H1 (cell line): ENCODE measurements at regions not wholly inside any gene's neighbourhood (a gene's known extent, or its start where the extent isn't known, plus 50 kb on each side); places are given as distances from the start of the nearest gene placed in this dataset.

Experiments
- CTCF ChIA-PET: fragments of 300-600 bp; sonication (Branson Sonifier 250); formaldehyde crosslinking; loops from one replicate; lab custom pipeline; 2021; ENCODE audit not compliant: partially characterized antibody; lab: Charles Lee
- POLR2A ChIA-PET: fragments of 300-600 bp; sonication (Branson Sonifier 250); formaldehyde crosslinking; loops from one replicate; lab custom pipeline; 2021; ENCODE audit warnings: inconsistent platforms; ENCODE audit not compliant: partially characterized antibody; lab: Charles Lee
- DNase-seq, 2 experiments: peaks; one replicate each; pipeline versions ENCODE4 v3.0.0 to v3.0.0-alpha.2; 2010 to 2022; ENCODE audit warnings: low spot score in 2 of 2, low read depth in 1 of 2, mixed read lengths in 1 of 2
- FAIRE-seq: peaks from 2 replicates; lab custom pipeline; 2011; peaks lifted over from hg19 to GRCh38; lab: Jason Lieb, UNC
- H2AFZ ChIP-seq: 2 replicates; pipeline ENCODE4 v1.8.1; 2012; ENCODE audit warnings: low read length, inconsistent platforms
- H2AK5ac ChIP-seq: 2 replicates; pipeline ENCODE4 v1.6.1; 2013; ENCODE audit warnings: low read depth, low read length
- H2BK120ac ChIP-seq: replicated peaks from 2 replicates; pipeline ENCODE3; 2013; ENCODE audit warnings: low read depth, low read length, inconsistent platforms
- H2BK12ac ChIP-seq: 2 replicates; pipeline ENCODE4 v1.6.1; 2013; ENCODE audit warnings: low read depth, low read length
- H2BK15ac ChIP-seq: 2 replicates; pipeline ENCODE4 v1.6.1; 2013; ENCODE audit warnings: low read length
- H2BK20ac ChIP-seq: 2 replicates; pipeline ENCODE4 v1.6.1; 2013; ENCODE audit warnings: low read length
- H2BK5ac ChIP-seq: 2 replicates; pipeline ENCODE4 v1.6.1; 2013; ENCODE audit warnings: low read depth, low read length
- H3K14ac ChIP-seq: 2 replicates; pipeline ENCODE4 v1.6.1; 2013; ENCODE audit warnings: inconsistent platforms; ENCODE audit not compliant: insufficient read length
- H3K18ac ChIP-seq: 2 replicates; pipeline ENCODE4 v1.6.1; 2013; ENCODE audit warnings: low read length; ENCODE audit errors: extremely low read depth
- H3K23ac ChIP-seq: 2 replicates; pipeline ENCODE4 v1.6.1; 2013; ENCODE audit warnings: inconsistent platforms; ENCODE audit not compliant: insufficient read length
- H3K23me2 ChIP-seq: 2 replicates; pipeline ENCODE4 v1.6.1; 2013; ENCODE audit warnings: low read depth, low read length
- H3K27ac ChIP-seq: 2 replicates; pipeline ENCODE4 v1.6.1; 2011; ENCODE audit warnings: low read depth, low read length, inconsistent platforms
- H3K27me3 ChIP-seq, 4 experiments: replicated peaks in 1 of 4; 1 replicate in 1 of 4; 2 replicates in 3 of 4; pipeline versions ENCODE4 v1.6.1 to v1.8.1; 2011 to 2013; ENCODE audit warnings: low read length in 3 of 4, mild to moderate bottlenecking in 3 of 4, inconsistent platforms in 2 of 4, mixed read lengths in 2 of 4, moderate library complexity in 1 of 4; ENCODE audit not compliant: control insufficient read depth in 3 of 4, insufficient read depth in 3 of 4; ENCODE audit errors: extremely low read depth in 1 of 4
- H3K36me3 ChIP-seq, 4 experiments: 2 replicates each; pipeline versions ENCODE4 v1.6.1 to v1.8.1; 2011 to 2013; ENCODE audit warnings: mild to moderate bottlenecking in 4 of 4, low read length in 3 of 4, moderate library complexity in 2 of 4, control low read depth in 1 of 4, inconsistent platforms in 1 of 4; ENCODE audit not compliant: insufficient read depth in 4 of 4, control insufficient read depth in 2 of 4
- H3K4ac ChIP-seq: replicated peaks from 2 replicates; pipeline ENCODE3; 2013; ENCODE audit warnings: low read length, low read depth, mixed read lengths, inconsistent platforms; ENCODE audit not compliant: insufficient read length
- H3K4me1 ChIP-seq, 4 experiments: replicated peaks in 1 of 4; 1 replicate in 1 of 4; 2 replicates in 3 of 4; pipeline versions ENCODE4 v1.6.1 to v1.8.1; 2011 to 2013; ENCODE audit warnings: low read length in 3 of 4, inconsistent platforms in 2 of 4, mixed read lengths in 1 of 4; ENCODE audit not compliant: insufficient read depth in 4 of 4, control insufficient read depth in 3 of 4
- H3K4me2 ChIP-seq, 2 experiments: 2 replicates each; pipeline versions ENCODE4 v1.6.1 to v1.8.1; 2011 to 2013; ENCODE audit warnings: low read depth in 2 of 2, low read length in 2 of 2, control low read depth in 1 of 2, inconsistent platforms in 1 of 2, mild to moderate bottlenecking in 1 of 2; ENCODE audit not compliant: insufficient read depth in 1 of 2
- H3K4me3 ChIP-seq, 4 experiments: fragments of 200-600, 300-600 bp in 1 of 4; sonication (generic), shearing (Covaris generic), sonication (Bioruptor Twin) in 1 of 4; 2 replicates each; pipeline versions ENCODE4 v1.5.1 to v1.8.1; 2011 to 2016; ENCODE audit warnings: low read length in 4 of 4, low read depth in 3 of 4, control low read depth in 2 of 4, inconsistent platforms in 2 of 4, mild to moderate bottlenecking in 2 of 4, mixed read lengths in 1 of 4, moderate library complexity in 1 of 4; ENCODE audit not compliant: insufficient read depth in 2 of 4; ENCODE audit errors: extremely low read depth in 1 of 4
- H3K56ac ChIP-seq: replicated peaks from 2 replicates; pipeline ENCODE3; 2013; ENCODE audit warnings: low read depth, mild to moderate bottlenecking, mixed read lengths, low read length, inconsistent platforms; ENCODE audit not compliant: insufficient read length
- H3K79me1 ChIP-seq: 2 replicates; pipeline ENCODE4 v1.6.1; 2013; ENCODE audit warnings: low read depth, low read length, control low read depth
- H3K79me2 ChIP-seq, 2 experiments: 2 replicates each; pipeline versions ENCODE4 v1.6.1 to v1.8.1; 2012 to 2013; ENCODE audit warnings: low read length in 2 of 2, mild to moderate bottlenecking in 2 of 2, inconsistent platforms in 1 of 2; ENCODE audit not compliant: insufficient read depth in 2 of 2, control insufficient read depth in 1 of 2
- H3K9ac ChIP-seq, 4 experiments: replicated peaks in 1 of 4; 1 replicate in 1 of 4; 2 replicates in 3 of 4; pipeline versions ENCODE4 v1.6.1 to v1.8.1; 2011 to 2013; ENCODE audit warnings: low read depth in 3 of 4, low read length in 3 of 4, control low read depth in 2 of 4, mild to moderate bottlenecking in 2 of 4, moderate library complexity in 2 of 4, inconsistent platforms in 1 of 4; ENCODE audit errors: extremely low read depth in 1 of 4
- H3K9me3 ChIP-seq, 2 experiments: 2 replicates each; pipeline versions ENCODE4 v1.6.1 to v1.8.1; 2012 to 2013; ENCODE audit warnings: mild to moderate bottlenecking in 2 of 2, moderate library complexity in 2 of 2, control low read depth in 1 of 2, inconsistent platforms in 1 of 2, low read depth in 1 of 2, low read length in 1 of 2, mixed read lengths in 1 of 2; ENCODE audit not compliant: insufficient read depth in 2 of 2
- H4K20me1 ChIP-seq, 2 experiments: replicated peaks in 1 of 2; 2 replicates each; pipeline versions ENCODE3 to v1.8.1; 2011 to 2013; ENCODE audit warnings: inconsistent platforms in 2 of 2, low read length in 2 of 2, mild to moderate bottlenecking in 1 of 2; ENCODE audit not compliant: insufficient read depth in 2 of 2, control insufficient read depth in 1 of 2
- H4K5ac ChIP-seq: 2 replicates; pipeline ENCODE4 v1.6.1; 2013; ENCODE audit warnings: low read length, low read depth, mixed read lengths, inconsistent platforms; ENCODE audit not compliant: insufficient read length
- H4K8ac ChIP-seq: 2 replicates; pipeline ENCODE4 v1.8.0; 2013; ENCODE audit warnings: mild to moderate bottlenecking, moderate library complexity, low read length, inconsistent platforms; ENCODE audit not compliant: insufficient read depth; ENCODE audit errors: extremely low read depth
- H4K91ac ChIP-seq: replicated peaks from 2 replicates; pipeline ENCODE3; 2013; ENCODE audit warnings: low read length, mixed read lengths, inconsistent platforms; ENCODE audit not compliant: insufficient read length
- BCL11A ChIP-seq, 2 experiments: IDR thresholded peaks; one replicate each; pipeline ENCODE4 v1.6.1; 2011; ENCODE audit warnings: low read depth in 2 of 2, low read length in 2 of 2, mild to moderate bottlenecking in 2 of 2
- GTF2F1 ChIP-seq: IDR thresholded peaks from 2 replicates; pipeline ENCODE4 v1.6.1; 2012; ENCODE audit warnings: low read depth, low read length, improper control_type of control experiment, borderline replicate concordance
- KDM5A ChIP-seq: fragments of 200-600 bp; IDR thresholded peaks from 2 replicates; pipeline ENCODE4 v1.7.1; 2012; ENCODE audit warnings: mild to moderate bottlenecking, low read length, inconsistent platforms, mixed read lengths
- PHF8 ChIP-seq: fragments of 200-600 bp; sonication (generic); conservative IDR thresholded peaks from 2 replicates; pipeline ENCODE4 v1.7.1; 2012; ENCODE audit warnings: low read depth, mild to moderate bottlenecking, inconsistent platforms, low read length, moderate library complexity
- POLR2AphosphoS5 ChIP-seq: IDR thresholded peaks from 2 replicates; pipeline ENCODE4 v1.6.1; 2011; ENCODE audit warnings: low read depth, low read length
- RFX5 ChIP-seq: IDR thresholded peaks from 2 replicates; pipeline ENCODE4 v1.6.1; 2011; ENCODE audit warnings: low read depth, low read length, improper control_type of control experiment, borderline replicate concordance
- RNF2 ChIP-seq: fragments of 200-900, 300-1000 bp; sonication (generic); IDR thresholded peaks from 2 replicates; pipeline ENCODE4 v1.7.1; 2016; ENCODE audit warnings: borderline replicate concordance, low read depth, mild to moderate bottlenecking, antibody characterized with exemption, low read length; ENCODE audit not compliant: poor library complexity, severe bottlenecking; ENCODE audit errors: missing control alignments
- SUZ12 ChIP-seq: fragments of 200-600 bp; sonication (generic); IDR thresholded peaks from 2 replicates; pipeline ENCODE4 v1.6.1; 2012; ENCODE audit warnings: mild to moderate bottlenecking, inconsistent platforms, low read length, moderate library complexity, mixed read lengths
- TEAD4 ChIP-seq: IDR thresholded peaks from 2 replicates; pipeline ENCODE4 v1.6.1; 2012; ENCODE audit warnings: low read depth, low read length, inconsistent platforms, mixed read lengths
- WGBS, 2 experiments: shearing (Covaris generic) in 1 of 2; methylation state at CpG; one replicate each; pipeline versions ENCODE4 v1.1.6 to v1.1.7; 2013 to 2015; ENCODE audit warnings: low lambda C conversion rate in 2 of 2, mixed read lengths in 2 of 2, inconsistent platforms in 1 of 2, low coverage in 1 of 2, missing lambda C conversion rate in 1 of 2; ENCODE audit not compliant: insufficient replicate concordance in 2 of 2, insufficient coverage in 1 of 2, insufficient read length in 1 of 2; ENCODE audit errors: extremely low coverage in 1 of 2, missing lambda C conversion rate in 1 of 2; 5-methylcytosine and 5-hydroxymethylcytosine counted together
- TF ChIP-seq, protein P1 (sequence below): IDR thresholded peaks from 2 replicates; pipeline ENCODE4 v1.6.1; 2011; ENCODE audit warnings: low read length, improper control_type of control experiment
- TF ChIP-seq, protein P2 (sequence below): IDR thresholded peaks from 2 replicates; pipeline ENCODE4 v1.6.1; 2012; ENCODE audit warnings: low read length, inconsistent platforms

DNA sequence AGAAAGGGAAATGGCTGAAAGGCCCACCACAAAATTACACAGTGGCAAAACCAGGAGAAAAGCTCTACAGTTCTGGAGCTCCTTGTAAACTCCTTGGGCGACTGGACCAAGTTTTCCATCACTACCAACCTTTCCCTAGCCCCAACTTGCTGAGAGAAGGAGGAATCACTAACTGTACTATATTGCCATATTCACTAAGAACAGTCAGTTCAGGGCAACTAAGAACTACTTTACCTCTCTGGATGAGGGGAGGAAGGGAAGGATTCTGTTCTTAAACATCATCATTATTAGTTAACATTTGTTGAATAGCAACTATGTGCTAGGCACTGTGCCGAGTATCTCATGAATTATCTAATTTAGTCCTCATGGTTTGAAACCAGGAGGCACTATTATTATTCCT lies 98.1 kb upstream of the SVIL start:
- ChIA-PET POLR2A (interaction anchor here (1.4 kb wide), 1 partner anchor 44 kb away, joined by 3 read pairs; no protein-coding TSS in a partner anchor), CTCF (interaction anchor here (0.6 to 1.6 kb wide), 5 partner anchors 172 to 269 kb away, joined by 3 to 5 read pairs (median 3); no protein-coding TSS in a partner anchor)
- H3K18ac ChIP-seq, result no peak overlapping the region
- no peak overlapping the region for H2BK15ac ChIP-seq
- no peak overlapping the region for H3K9ac ChIP-seq
- no peak overlapping the region for H3K14ac ChIP-seq
- H3K36me3 ChIP-seq, result no peaks in the 10 kb centered on the region
- WGBS, 2 experiments, result 92% methylated on average over 2 of the region's 2 CpGs; no CpG with 5 or more reads in 1 of the 2 experiments
- no peaks in the 10 kb centered on the region; the same call in 1 of the 2 replicates for H3K79me1 ChIP-seq
- H2BK120ac ChIP-seq, result no peak overlapping the region
- DNase-seq (no peak), FAIRE-seq (no peak)
- peaks cover 0 to 24% of the 10 kb centered on the region in 2 experiments; a peak in 1 of 4 replicates for H3K79me2 ChIP-seq
- peaks cover 17% of the 10 kb centered on the region; the same call in 1 of the 2 replicates for H3K23me2 ChIP-seq
- H3K27me3 ChIP-seq, result peaks cover 0 to 34% (median 23%) of the 10 kb centered on the region in 4 experiments; a peak in 6 of 7 replicates
- no peak overlapping the region for H2AFZ ChIP-seq
- H2BK5ac ChIP-seq, result no peak overlapping the region
- no peak overlapping the region for H2BK20ac ChIP-seq
- H3K23ac ChIP-seq, result no peak overlapping the region
- no peak overlapping the region for H2BK12ac ChIP-seq
- no peak overlapping the region for H4K5ac ChIP-seq
- H3K9me3 ChIP-seq, result no peaks in the 10 kb centered on the region
- no peak overlapping the region for H3K56ac ChIP-seq
- H3K4ac ChIP-seq, result no peak overlapping the region
- peaks cover 2 to 7% of the 10 kb centered on the region in 2 experiments for H4K20me1 ChIP-seq
- no peak overlapping the region for H4K8ac ChIP-seq
- H3K4me2 ChIP-seq, result no peak overlapping the region
- H3K4me1 ChIP-seq, result peaks cover 8 to 17% (median 11%) of the 10 kb centered on the region in 4 experiments; a peak in 5 of 7 replicates
- H2AK5ac ChIP-seq, result no peak overlapping the region; the same call in 1 of the 2 replicates
- no peak overlapping the region for H3K27ac ChIP-seq
- H3K4me3 ChIP-seq, result no peak overlapping the region
- H4K91ac ChIP-seq, result no peak overlapping the region
- TF ChIP-seq RFX5, result no peak
- no peak for TF ChIP-seq PHF8
- no peak for TF ChIP-seq KDM5A
- no peak for TF ChIP-seq POLR2AphosphoS5
- TF ChIP-seq TEAD4, result no peak
- TF ChIP-seq SUZ12, result no peak
- TF ChIP-seq, protein P1, sequence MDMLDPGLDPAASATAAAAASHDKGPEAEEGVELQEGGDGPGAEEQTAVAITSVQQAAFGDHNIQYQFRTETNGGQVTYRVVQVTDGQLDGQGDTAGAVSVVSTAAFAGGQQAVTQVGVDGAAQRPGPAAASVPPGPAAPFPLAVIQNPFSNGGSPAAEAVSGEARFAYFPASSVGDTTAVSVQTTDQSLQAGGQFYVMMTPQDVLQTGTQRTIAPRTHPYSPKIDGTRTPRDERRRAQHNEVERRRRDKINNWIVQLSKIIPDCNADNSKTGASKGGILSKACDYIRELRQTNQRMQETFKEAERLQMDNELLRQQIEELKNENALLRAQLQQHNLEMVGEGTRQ, result no peak
- TF ChIP-seq, protein P2, sequence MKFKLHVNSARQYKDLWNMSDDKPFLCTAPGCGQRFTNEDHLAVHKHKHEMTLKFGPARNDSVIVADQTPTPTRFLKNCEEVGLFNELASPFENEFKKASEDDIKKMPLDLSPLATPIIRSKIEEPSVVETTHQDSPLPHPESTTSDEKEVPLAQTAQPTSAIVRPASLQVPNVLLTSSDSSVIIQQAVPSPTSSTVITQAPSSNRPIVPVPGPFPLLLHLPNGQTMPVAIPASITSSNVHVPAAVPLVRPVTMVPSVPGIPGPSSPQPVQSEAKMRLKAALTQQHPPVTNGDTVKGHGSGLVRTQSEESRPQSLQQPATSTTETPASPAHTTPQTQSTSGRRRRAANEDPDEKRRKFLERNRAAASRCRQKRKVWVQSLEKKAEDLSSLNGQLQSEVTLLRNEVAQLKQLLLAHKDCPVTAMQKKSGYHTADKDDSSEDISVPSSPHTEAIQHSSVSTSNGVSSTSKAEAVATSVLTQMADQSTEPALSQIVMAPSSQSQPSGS, result no peak
- no peak for TF ChIP-seq GTF2F1
- no peak for TF ChIP-seq RNF2
- TF ChIP-seq BCL11A (IDR thresholded peaks at IDR 0.05; ENCODE audit: low read depth in 2 of 2, low read length in 2 of 2), result no peak
